ENCODE measurements at regions not wholly inside any gene's neighbourhood (a gene's known extent, or its start where the extent isn't known, plus 50 kb on each side); places are given as distances from the start of the nearest gene placed in this dataset.

GRCh38 chr13:69264362-69265334, 843.0 kb upstream of the ATXN8OS start:
- in situ Hi-C loops (cut with HindIII; ENCODE audit: low pct_unique_long_range_greater_than_20kb, low sequenced_read_pairs), result no loop called here
- CTCF ChIA-PET, result no interaction called here
- Histone ChIP-seq H3K4me1 (ENCODE audit: control insufficient read depth, insufficient read depth, low read length) (no peaks in the 10 kb centered on the region), H3K27ac (ENCODE audit: low read length) (no peak overlapping the region), H3K4me3 (ENCODE audit: low read depth in 2 of 2, low read length in 2 of 2) (no peak overlapping the region), H3K27me3 (ENCODE audit: control insufficient read depth, insufficient read depth, low read length) (no peaks in the 10 kb centered on the region), H3K36me3 (ENCODE audit: control insufficient read depth, insufficient read depth, low read length) (no peaks in the 10 kb centered on the region), H3K9me3 (ENCODE audit: control insufficient read depth, insufficient read depth, low read depth, low read length) (no peaks in the 10 kb centered on the region)
- intact Hi-C loops (cut with micrococcal nuclease; ENCODE audit: unreplicated experiment), result no loop called here
- no peak for ATAC-seq
- DNase-seq (ENCODE audit: low read depth, low spot score), result no peak
- BruUV-seq (replicated peaks), result no TSS peak
- TF ChIP-seq REST (IDR thresholded peaks at IDR 0.05; ENCODE audit: insufficient read depth in 1 of 2, low read depth in 2 of 2, low read length in 1 of 2) (no peak), CTCF (IDR thresholded peaks at IDR 0.05) (no peak)
- POLR2A ChIA-PET, result interaction anchor here (0.7 kb wide), 1 partner anchor 1792 kb away, joined by 3 read pairs; no protein-coding TSS in a partner anchor

GRCh38 chr13:69243366-69243765, 864.3 kb upstream of the ATXN8OS start:
- ChIA-PET POLR2A (no interaction called here), CTCF (no interaction called here)
- ATAC-seq, result no peak
- Histone ChIP-seq H3K36me3 (ENCODE audit: control insufficient read depth, insufficient read depth, low read length) (no peaks in the 10 kb centered on the region), H3K9me3 (ENCODE audit: control insufficient read depth, insufficient read depth, low read depth, low read length) (no peaks in the 10 kb centered on the region), H3K4me1 (ENCODE audit: control insufficient read depth, insufficient read depth, low read length) (no peaks in the 10 kb centered on the region), H3K27me3 (ENCODE audit: control insufficient read depth, insufficient read depth, low read length) (no peaks in the 10 kb centered on the region), H3K27ac (ENCODE audit: low read length) (no peak overlapping the region), H3K4me3 (ENCODE audit: low read depth in 2 of 2, low read length in 2 of 2) (no peak overlapping the region)
- TF ChIP-seq POLR2AphosphoS5 (IDR thresholded peaks at IDR 0.05; ENCODE audit: low read depth, low read length) (no peak), SIN3A (IDR thresholded peaks at IDR 0.05; ENCODE audit: borderline replicate concordance, insufficient read depth, low read depth, low read length) (no peak), REST (IDR thresholded peaks at IDR 0.05; ENCODE audit: insufficient read depth in 1 of 2, low read depth in 2 of 2, low read length in 1 of 2) (no peak), CTCF (IDR thresholded peaks at IDR 0.05) (no peak), TCF7L2 (IDR thresholded peaks at IDR 0.05; ENCODE audit: low read depth, low read length) (no peak)
- no peak for DNase-seq (ENCODE audit: low read depth, low spot score)
- intact Hi-C loops (cut with micrococcal nuclease; ENCODE audit: unreplicated experiment), result no loop called here
- in situ Hi-C loops (cut with HindIII; ENCODE audit: low pct_unique_long_range_greater_than_20kb, low sequenced_read_pairs), result no loop called here
- no TSS peak for BruUV-seq (replicated peaks)
